Adrenal gland (tissue), 9 donors: ENCODE measurements at regions not wholly inside any gene's neighbourhood (a gene's known extent, or its start where the extent isn't known, plus 50 kb on each side); places are given as distances from the start of the nearest gene placed in this dataset.

Experiments used
- DNase-seq, 7 donors: peaks; one replicate each; pipeline ENCODE4 v3.0.0-alpha.2; 2019 to 2020
- H3K27ac ChIP-seq, 5 donors: fragments of 200-600 bp; sonication (generic) in 4 of 5; 1 replicate in 3 of 5; 2 replicates in 2 of 5; pipeline versions ENCODE4 v1.5.1 to v1.8.0; 2016 to 2020; ENCODE audit warnings: mild to moderate bottlenecking in 1 of 5
- H3K27me3 ChIP-seq: fragments of 200-600 bp; 2 replicates; pipeline ENCODE4 v1.8.0; 2021
- H3K36me3 ChIP-seq, 2 donors: fragments of 200-600 bp; replicated peaks in 1 of 2; 1 replicate in 1 of 2; 2 replicates in 1 of 2; pipeline versions ENCODE4 v1.5.1 to v1.8.0; 2018 to 2022
- H3K4me1 ChIP-seq, 2 donors: fragments of 200-600 bp; replicated peaks in 1 of 2; 1 replicate in 1 of 2; 2 replicates in 1 of 2; pipeline versions ENCODE4 v1.5.1 to v1.8.0; 2018 to 2021
- H3K4me3 ChIP-seq, 4 donors: fragments of 200-600 bp; sonication (generic) in 3 of 4; one replicate each; pipeline ENCODE4 v1.5.1; 2016 to 2018
- H3K9me3 ChIP-seq, 3 donors: fragments of 200-600 bp; sonication (generic) in 1 of 3; replicated peaks in 1 of 3; 1 replicate in 2 of 3; 2 replicates in 1 of 3; pipeline versions ENCODE4 v1.5.1 to v1.8.0; 2016 to 2021
- CTCF ChIP-seq, 6 experiments: fragments of 450-650 bp in 4 of 6; fragments of 200-600 bp in 2 of 6; sonication (generic) in 1 of 6; IDR thresholded peaks; 1 replicate in 5 of 6; 2 replicates in 1 of 6; pipeline versions ENCODE4 v1.5.1 to v1.8.0; 2016 to 2021; ENCODE audit warnings: antibody characterized with exemption in 6 of 6, mild to moderate bottlenecking in 2 of 6, moderate library complexity in 1 of 6
- POLR2A ChIP-seq, 2 donors: fragments of 450-650 bp; IDR thresholded peaks; one replicate each; pipeline ENCODE4 v1.6.1; 2017; ENCODE audit warnings: antibody characterized with exemption in 2 of 2, mild to moderate bottlenecking in 2 of 2, moderate library complexity in 1 of 2
- WGBS, 4 donors: extraction: QIAGEN DNeasy Blood & Tissue Kit in 2 of 4; methylation state at CpG; one replicate each; pipeline versions ENCODE4 v1.1.5 to v1.1.7; 2013 to 2017; 5-methylcytosine and 5-hydroxymethylcytosine counted together
- intact Hi-C, 2 donors: fragments of 100-400 bp; cut with DNase I; formaldehyde crosslinking; loops; one replicate each; pipeline versions ENCODE4 v1.14.1 to v1.15.0; 2022 to 2023
- donor health status: healthy with polysubstance abuse.
- donor health status: Bipolar disorder and iron deficiency.
- donor health status: DM: yes; HTN: yes; CAD: no.
- donor health status: DM: no; HTN: no; CAD: no.
- donor health status: DM: no; HTN: no; CAD: no.

- intact Hi-C loops, result no loop called here
- peaks cover 6% of the 10 kb centered on the region for H3K27me3 ChIP-seq
- H3K4me3 ChIP-seq, result no peak overlapping the region
- TF ChIP-seq CTCF (IDR thresholded peaks at IDR 0.05) (no peak), POLR2A (IDR thresholded peaks at IDR 0.05) (no peak)
- no peaks in the 10 kb centered on the region for H3K4me1 ChIP-seq
- no peak for DNase-seq
- no peak overlapping the region for H3K27ac ChIP-seq
- H3K36me3 ChIP-seq, result no peaks in the 10 kb centered on the region
- WGBS, 4 donors, result 54 to 75% (median 66%) methylated on average over 4 of the region's 4 CpGs
- no peaks in the 10 kb centered on the region for H3K9me3 ChIP-seq
These were observed 59.1 kb downstream of the FAM43A start for GRCh38 chr3:194744826-194745225.

GRCh38 chr3:194745422-194746184, 59.9 kb downstream of the FAM43A start:
- Histone ChIP-seq H3K4me3 (no peak overlapping the region), H3K4me1 (no peaks in the 10 kb centered on the region), H3K36me3 (no peaks in the 10 kb centered on the region), H3K9me3 (no peaks in the 10 kb centered on the region), H3K27ac (no peak overlapping the region), H3K27me3 (peaks cover 6% of the 10 kb centered on the region)
- TF ChIP-seq POLR2A (IDR thresholded peaks at IDR 0.05) (no peak), CTCF (IDR thresholded peaks at IDR 0.05) (no peak)
- WGBS, 4 donors, result 79 to 80% (median 80%) methylated on average over 8 to 9 of the region's 9 CpGs
- no peak for DNase-seq
- intact Hi-C loops, result no loop called here

- intact Hi-C loops, result no loop called here
- Histone ChIP-seq H3K27me3 (peaks cover 5% of the 10 kb centered on the region), H3K4me1 (no peaks in the 10 kb centered on the region), H3K4me3 (no peak overlapping the region), H3K36me3 (no peaks in the 10 kb centered on the region), H3K27ac (no peak overlapping the region), H3K9me3 (no peaks in the 10 kb centered on the region)
- DNase-seq, result no peak
- TF ChIP-seq CTCF (IDR thresholded peaks at IDR 0.05) (no peak), POLR2A (IDR thresholded peaks at IDR 0.05) (no peak)
- 80 to 89% (median 88%) methylated on average over 9 to 19 of the region's 19 CpGs for WGBS, 4 donors
These were observed 62.5 kb downstream of the FAM43A start for GRCh38 chr3:194748225-194748624.

- 57 to 69% (median 65%) methylated on average over 6 to 17 of the region's 17 CpGs for WGBS, 4 donors
- intact Hi-C loops, result no loop called here
- H3K27ac ChIP-seq, result no peak overlapping the region
- no peaks in the 10 kb centered on the region for H3K4me1 ChIP-seq
- H3K4me3 ChIP-seq, result no peak overlapping the region
- no peaks in the 10 kb centered on the region for H3K27me3 ChIP-seq
- DNase-seq, result no peak
- no peaks in the 10 kb centered on the region for H3K36me3 ChIP-seq
- TF ChIP-seq CTCF (IDR thresholded peaks at IDR 0.05) (no peak), POLR2A (IDR thresholded peaks at IDR 0.05) (no peak)
- no peaks in the 10 kb centered on the region for H3K9me3 ChIP-seq
These were observed 64.2 kb downstream of the FAM43A start for GRCh38 chr3:194749631-194750490.
